Right lobe of liver (tissue), 4 donors: ENCODE measurements at regions not wholly inside any gene's neighbourhood (a gene's known extent, or its start where the extent isn't known, plus 50 kb on each side); places are given as distances from the start of the nearest gene placed in this dataset.

Source experiments
- CTCF ChIP-seq, 4 donors: fragments of 200-600 bp in 3 of 4; fragments of 450-650 bp in 1 of 4; IDR thresholded peaks; one replicate each; pipeline versions ENCODE4 v1.5.1 to v1.8.0; 2016 to 2022; ENCODE audit warnings: antibody characterized with exemption in 4 of 4, mild to moderate bottlenecking in 2 of 4
- POLR2A ChIP-seq: fragments of 450-650 bp; IDR thresholded peaks from one replicate; pipeline ENCODE4 v1.6.1; 2017; ENCODE audit warnings: antibody characterized with exemption, mild to moderate bottlenecking
- donor health status: DM: no; HTN: no; CAD: no.
- donor health status: DM: no; HTN: no; CAD: no.
- donor health status: DM: no; HTN: yes; CAD: no.

GRCh38 chr7:34225193-34225592 is 319.9 kb downstream of the BMPER start:
- TF ChIP-seq CTCF (IDR thresholded peaks at IDR 0.05) = no peak
- TF ChIP-seq POLR2A = no peak
